GM12878 (cell line): ENCODE measurements at regions not wholly inside any gene's neighbourhood (a gene's known extent, or its start where the extent isn't known, plus 50 kb on each side); places are given as distances from the start of the nearest gene placed in this dataset.

Experiments used
- BCL11A ChIP-seq: IDR thresholded peaks from 2 replicates; pipeline ENCODE4 v1.6.1; 2011; ENCODE audit warnings: low read depth, low read length
- EZH2 ChIP-seq: IDR thresholded peaks from 2 replicates; pipeline ENCODE4 v1.6.1; 2012; ENCODE audit warnings: low read depth, mild to moderate bottlenecking, control low read depth, inconsistent platforms, low read length, borderline replicate concordance; ENCODE audit not compliant: control insufficient read depth
- RFX5 ChIP-seq: IDR thresholded peaks from 2 replicates; pipeline ENCODE4 v1.6.1; 2011; ENCODE audit warnings: low read depth, low read length, improper control_type of control experiment
- SREBF1 ChIP-seq: IDR thresholded peaks from 2 replicates; pipeline ENCODE4 v1.6.1; 2012; ENCODE audit warnings: mild to moderate bottlenecking, low read length

DNA sequence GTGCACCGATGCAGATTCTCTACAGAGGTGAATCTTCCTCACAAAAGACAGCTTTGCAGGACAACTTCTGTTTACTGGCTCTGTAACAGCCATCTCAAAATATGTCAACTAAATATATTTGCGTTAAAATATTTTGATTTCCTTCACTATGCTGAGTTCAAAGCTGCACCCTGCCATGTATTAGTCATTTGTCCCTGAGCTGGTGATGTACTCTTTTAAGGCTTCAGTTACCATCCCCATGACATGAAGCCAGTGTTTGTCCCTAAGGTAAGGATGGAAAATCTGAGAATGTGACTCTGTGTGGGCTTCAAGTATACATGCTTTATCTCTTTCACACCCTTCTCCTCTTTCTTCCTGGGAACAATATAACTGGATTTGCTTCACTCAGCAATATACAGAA, 70.2 kb upstream of the BTG3 start:
- no peak for TF ChIP-seq EZH2
- TF ChIP-seq SREBF1: no peak
- TF ChIP-seq BCL11A: no peak
- no peak for TF ChIP-seq RFX5
